HL-60 (cell line): ENCODE measurements at regions not wholly inside any gene's neighbourhood (a gene's known extent, or its start where the extent isn't known, plus 50 kb on each side); places are given as distances from the start of the nearest gene placed in this dataset.

Source experiments
- DNase-seq, 2 experiments: peaks; one replicate each; pipeline ENCODE4 v3.0.0-alpha.2; 2010 to 2020; ENCODE audit warnings: low read depth in 1 of 2, low spot score in 1 of 2
- H3K27ac ChIP-seq: fragments of 250-450 bp; sonication (Bioruptor Pico); replicated peaks from 2 replicates; pipeline ENCODE4 v1.5.1; 2020; ENCODE audit warnings: mild to moderate bottlenecking, moderate library complexity
- H3K27me3 ChIP-seq: fragments of 250-450 bp; sonication (Bioruptor Pico); 2 replicates; pipeline ENCODE4 v1.5.1; 2021; ENCODE audit warnings: mild to moderate bottlenecking, moderate library complexity; ENCODE audit not compliant: insufficient read depth, poor library complexity, severe bottlenecking
- H3K4me3 ChIP-seq: replicated peaks from 2 replicates; pipeline ENCODE4 v1.5.1; 2011; ENCODE audit warnings: mild to moderate bottlenecking, control low read depth, low read length; ENCODE audit not compliant: insufficient read depth
- GABPA ChIP-seq: IDR thresholded peaks from 2 replicates; pipeline ENCODE4 v1.6.1; 2012; ENCODE audit warnings: low read depth
- POLR2AphosphoS5 ChIP-seq: IDR thresholded peaks from 2 replicates; pipeline ENCODE4 v1.6.1; 2012; ENCODE audit warnings: low read depth
- SPI1 ChIP-seq: IDR thresholded peaks from 2 replicates; pipeline ENCODE4 v1.6.1; 2012; ENCODE audit warnings: low read depth, mild to moderate bottlenecking, borderline replicate concordance
- TF ChIP-seq, protein P1 (sequence below): IDR thresholded peaks from one replicate; pipeline ENCODE4 v1.5.1; 2011; ENCODE audit warnings: low read length, control low read depth, inconsistent platforms; ENCODE audit not compliant: insufficient read depth
- TF ChIP-seq, protein P2 (sequence below): IDR thresholded peaks from 2 replicates; pipeline ENCODE4 v1.6.1; 2012; ENCODE audit warnings: low read depth; ENCODE audit not compliant: insufficient replicate concordance

DNA sequence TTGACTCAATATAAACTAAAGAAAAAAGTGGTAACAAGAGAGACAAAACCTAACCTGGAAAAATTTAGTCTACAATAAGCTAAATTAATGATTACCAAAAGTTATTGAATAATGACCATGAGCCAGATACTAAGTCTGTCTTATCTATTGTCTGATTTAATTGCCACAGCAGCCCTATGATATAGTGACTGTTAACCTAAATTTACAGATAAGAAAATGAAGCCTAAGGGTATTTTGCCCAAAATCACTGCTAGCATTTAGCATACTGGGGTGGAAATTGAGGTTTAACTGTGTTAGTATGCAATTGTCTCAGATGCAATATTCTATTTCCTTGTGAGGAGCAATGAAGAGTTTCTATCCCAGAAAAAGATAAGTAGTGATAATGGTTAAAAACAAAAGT, 361.0 kb upstream of the EYS start:
- no peak overlapping the region for H3K27ac ChIP-seq
- DNase-seq: no peak
- no peak overlapping the region for H3K4me3 ChIP-seq
- H3K27me3 ChIP-seq: no peaks in the 10 kb centered on the region
- TF ChIP-seq, protein P1, sequence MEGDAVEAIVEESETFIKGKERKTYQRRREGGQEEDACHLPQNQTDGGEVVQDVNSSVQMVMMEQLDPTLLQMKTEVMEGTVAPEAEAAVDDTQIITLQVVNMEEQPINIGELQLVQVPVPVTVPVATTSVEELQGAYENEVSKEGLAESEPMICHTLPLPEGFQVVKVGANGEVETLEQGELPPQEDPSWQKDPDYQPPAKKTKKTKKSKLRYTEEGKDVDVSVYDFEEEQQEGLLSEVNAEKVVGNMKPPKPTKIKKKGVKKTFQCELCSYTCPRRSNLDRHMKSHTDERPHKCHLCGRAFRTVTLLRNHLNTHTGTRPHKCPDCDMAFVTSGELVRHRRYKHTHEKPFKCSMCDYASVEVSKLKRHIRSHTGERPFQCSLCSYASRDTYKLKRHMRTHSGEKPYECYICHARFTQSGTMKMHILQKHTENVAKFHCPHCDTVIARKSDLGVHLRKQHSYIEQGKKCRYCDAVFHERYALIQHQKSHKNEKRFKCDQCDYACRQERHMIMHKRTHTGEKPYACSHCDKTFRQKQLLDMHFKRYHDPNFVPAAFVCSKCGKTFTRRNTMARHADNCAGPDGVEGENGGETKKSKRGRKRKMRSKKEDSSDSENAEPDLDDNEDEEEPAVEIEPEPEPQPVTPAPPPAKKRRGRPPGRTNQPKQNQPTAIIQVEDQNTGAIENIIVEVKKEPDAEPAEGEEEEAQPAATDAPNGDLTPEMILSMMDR: no peak
- no peak for TF ChIP-seq SPI1
- no peak for TF ChIP-seq POLR2AphosphoS5
- TF ChIP-seq GABPA: no peak
- TF ChIP-seq, protein P2, sequence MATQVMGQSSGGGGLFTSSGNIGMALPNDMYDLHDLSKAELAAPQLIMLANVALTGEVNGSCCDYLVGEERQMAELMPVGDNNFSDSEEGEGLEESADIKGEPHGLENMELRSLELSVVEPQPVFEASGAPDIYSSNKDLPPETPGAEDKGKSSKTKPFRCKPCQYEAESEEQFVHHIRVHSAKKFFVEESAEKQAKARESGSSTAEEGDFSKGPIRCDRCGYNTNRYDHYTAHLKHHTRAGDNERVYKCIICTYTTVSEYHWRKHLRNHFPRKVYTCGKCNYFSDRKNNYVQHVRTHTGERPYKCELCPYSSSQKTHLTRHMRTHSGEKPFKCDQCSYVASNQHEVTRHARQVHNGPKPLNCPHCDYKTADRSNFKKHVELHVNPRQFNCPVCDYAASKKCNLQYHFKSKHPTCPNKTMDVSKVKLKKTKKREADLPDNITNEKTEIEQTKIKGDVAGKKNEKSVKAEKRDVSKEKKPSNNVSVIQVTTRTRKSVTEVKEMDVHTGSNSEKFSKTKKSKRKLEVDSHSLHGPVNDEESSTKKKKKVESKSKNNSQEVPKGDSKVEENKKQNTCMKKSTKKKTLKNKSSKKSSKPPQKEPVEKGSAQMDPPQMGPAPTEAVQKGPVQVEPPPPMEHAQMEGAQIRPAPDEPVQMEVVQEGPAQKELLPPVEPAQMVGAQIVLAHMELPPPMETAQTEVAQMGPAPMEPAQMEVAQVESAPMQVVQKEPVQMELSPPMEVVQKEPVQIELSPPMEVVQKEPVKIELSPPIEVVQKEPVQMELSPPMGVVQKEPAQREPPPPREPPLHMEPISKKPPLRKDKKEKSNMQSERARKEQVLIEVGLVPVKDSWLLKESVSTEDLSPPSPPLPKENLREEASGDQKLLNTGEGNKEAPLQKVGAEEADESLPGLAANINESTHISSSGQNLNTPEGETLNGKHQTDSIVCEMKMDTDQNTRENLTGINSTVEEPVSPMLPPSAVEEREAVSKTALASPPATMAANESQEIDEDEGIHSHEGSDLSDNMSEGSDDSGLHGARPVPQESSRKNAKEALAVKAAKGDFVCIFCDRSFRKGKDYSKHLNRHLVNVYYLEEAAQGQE: no peak

- H3K27ac ChIP-seq: no peak overlapping the region
- no peak overlapping the region for H3K4me3 ChIP-seq
- DNase-seq: no peak
- no peaks in the 10 kb centered on the region for H3K27me3 ChIP-seq
- TF ChIP-seq, protein P2: no peak
- 0 out of 2 replicates have a peak, but pooled peaks have one; percentile 22 for TF ChIP-seq SPI1
Observed at GRCh38 chr6:66065313-66065712, 358.3 kb upstream of the EYS start.

DNA sequence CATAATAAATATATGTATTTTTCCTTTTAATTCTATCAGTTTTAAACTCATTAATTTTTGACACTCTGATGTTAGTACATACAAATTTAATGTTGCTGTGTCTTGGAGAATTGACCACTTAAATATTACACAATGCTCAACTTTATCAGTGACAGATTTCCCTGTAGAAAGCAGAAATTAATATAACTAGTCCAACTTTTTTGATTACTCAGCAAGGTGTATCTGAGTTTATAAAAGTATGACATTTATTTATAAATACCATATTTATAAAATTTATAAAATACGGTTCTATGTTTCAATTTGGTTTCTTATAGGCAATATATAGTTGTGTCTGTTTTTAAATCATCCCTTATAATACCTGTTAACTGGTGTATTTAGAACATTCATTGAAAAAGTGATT, 350.0 kb upstream of the EYS start:
- Histone ChIP-seq H3K27ac (no peak overlapping the region), H3K27me3 (no peaks in the 10 kb centered on the region), H3K4me3 (no peak overlapping the region)
- DNase-seq: no peak
- TF ChIP-seq, protein P2: no peak
- TF ChIP-seq, protein P1: no peak
- TF ChIP-seq GABPA (no peak), SPI1 (no peak), POLR2AphosphoS5 (no peak)

- no peak overlapping the region for H3K4me3 ChIP-seq
- no peaks in the 10 kb centered on the region for H3K27me3 ChIP-seq
- no peak overlapping the region for H3K27ac ChIP-seq
- DNase-seq: no peak
- TF ChIP-seq GABPA (no peak), POLR2AphosphoS5 (no peak), SPI1 (no peak)
- TF ChIP-seq, protein P1: no peak
- TF ChIP-seq, protein P2: no peak
Observed at GRCh38 chr6:66054967-66055366, 347.9 kb upstream of the EYS start.
